AG10803 (cell line): ENCODE measurements at regions not wholly inside any gene's neighbourhood (a gene's known extent, or its start where the extent isn't known, plus 50 kb on each side); places are given as distances from the start of the nearest gene placed in this dataset.

Source experiments
- DNase-seq: peaks from one replicate; pipeline ENCODE4 v3.0.0; 2010; ENCODE audit warnings: low read depth
- H3K4me3 ChIP-seq: 2 replicates; pipeline ENCODE4 v1.5.1; 2011; ENCODE audit warnings: mild to moderate bottlenecking, low read length, control low read depth
- TF ChIP-seq, protein P1 (sequence below): conservative IDR thresholded peaks from 2 replicates; pipeline ENCODE4 v1.5.1; 2011; ENCODE audit warnings: mild to moderate bottlenecking, low read length, control low read depth, inconsistent platforms

- DNase-seq, result no peak
- TF ChIP-seq, protein P1, sequence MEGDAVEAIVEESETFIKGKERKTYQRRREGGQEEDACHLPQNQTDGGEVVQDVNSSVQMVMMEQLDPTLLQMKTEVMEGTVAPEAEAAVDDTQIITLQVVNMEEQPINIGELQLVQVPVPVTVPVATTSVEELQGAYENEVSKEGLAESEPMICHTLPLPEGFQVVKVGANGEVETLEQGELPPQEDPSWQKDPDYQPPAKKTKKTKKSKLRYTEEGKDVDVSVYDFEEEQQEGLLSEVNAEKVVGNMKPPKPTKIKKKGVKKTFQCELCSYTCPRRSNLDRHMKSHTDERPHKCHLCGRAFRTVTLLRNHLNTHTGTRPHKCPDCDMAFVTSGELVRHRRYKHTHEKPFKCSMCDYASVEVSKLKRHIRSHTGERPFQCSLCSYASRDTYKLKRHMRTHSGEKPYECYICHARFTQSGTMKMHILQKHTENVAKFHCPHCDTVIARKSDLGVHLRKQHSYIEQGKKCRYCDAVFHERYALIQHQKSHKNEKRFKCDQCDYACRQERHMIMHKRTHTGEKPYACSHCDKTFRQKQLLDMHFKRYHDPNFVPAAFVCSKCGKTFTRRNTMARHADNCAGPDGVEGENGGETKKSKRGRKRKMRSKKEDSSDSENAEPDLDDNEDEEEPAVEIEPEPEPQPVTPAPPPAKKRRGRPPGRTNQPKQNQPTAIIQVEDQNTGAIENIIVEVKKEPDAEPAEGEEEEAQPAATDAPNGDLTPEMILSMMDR, result no peak
- H3K4me3 ChIP-seq, result no peak overlapping the region
These were observed 56.1 kb upstream of the TMEM132D start for GRCh38 chr12:129959889-129960288.

DNA sequence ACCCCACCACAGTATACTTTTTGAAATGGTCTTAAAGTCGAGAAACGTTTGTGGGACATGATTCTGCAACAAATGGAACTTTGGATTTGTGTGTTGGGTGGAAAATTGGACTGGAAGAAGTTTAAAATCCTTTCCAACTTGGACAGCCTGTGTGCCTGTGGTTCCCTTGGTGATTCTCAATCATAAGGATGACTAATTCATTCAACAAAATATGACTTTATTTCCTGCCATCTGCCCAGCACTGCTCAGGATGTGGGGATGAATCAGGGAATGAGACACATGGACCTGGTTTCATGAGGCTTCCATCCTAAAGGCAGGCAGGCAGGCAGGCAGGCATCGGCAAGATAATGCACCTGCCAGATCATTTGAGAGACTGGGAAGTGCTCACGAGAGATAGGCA is 57.3 kb upstream of the TMEM132D start:
- TF ChIP-seq, protein P1, result no peak
- no peak for DNase-seq
- no peak overlapping the region for H3K4me3 ChIP-seq

- no peak for DNase-seq
- TF ChIP-seq, protein P1, result no peak
- H3K4me3 ChIP-seq, result no peak overlapping the region
These were observed 58.0 kb upstream of the TMEM132D start for GRCh38 chr12:129961856-129962255.

DNA sequence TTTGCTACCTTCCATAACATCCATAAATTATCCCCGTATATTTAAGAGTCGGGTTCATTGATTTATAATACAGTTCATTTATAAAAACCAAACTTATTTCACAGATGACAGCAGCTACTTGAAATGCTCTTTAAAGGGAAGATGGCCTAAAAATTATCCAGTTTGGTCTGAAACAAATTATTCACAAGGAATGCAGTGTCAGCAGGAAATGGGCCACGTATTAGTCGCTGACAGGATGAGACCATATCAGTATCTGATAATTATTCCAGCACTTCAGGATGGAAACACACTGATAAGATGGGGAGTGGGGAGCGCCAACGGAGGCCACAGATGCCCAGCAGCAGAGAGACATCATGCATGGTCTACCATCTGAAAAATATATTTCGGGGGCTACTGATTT is 60.5 kb upstream of the TMEM132D start:
- TF ChIP-seq, protein P1, result no peak
- H3K4me3 ChIP-seq, result no peak overlapping the region
- no peak for DNase-seq

- DNase-seq, result no peak
- TF ChIP-seq, protein P1, result no peak
- no peak overlapping the region for H3K4me3 ChIP-seq
These were observed 61.1 kb upstream of the TMEM132D start for GRCh38 chr12:129964826-129965457.

DNA sequence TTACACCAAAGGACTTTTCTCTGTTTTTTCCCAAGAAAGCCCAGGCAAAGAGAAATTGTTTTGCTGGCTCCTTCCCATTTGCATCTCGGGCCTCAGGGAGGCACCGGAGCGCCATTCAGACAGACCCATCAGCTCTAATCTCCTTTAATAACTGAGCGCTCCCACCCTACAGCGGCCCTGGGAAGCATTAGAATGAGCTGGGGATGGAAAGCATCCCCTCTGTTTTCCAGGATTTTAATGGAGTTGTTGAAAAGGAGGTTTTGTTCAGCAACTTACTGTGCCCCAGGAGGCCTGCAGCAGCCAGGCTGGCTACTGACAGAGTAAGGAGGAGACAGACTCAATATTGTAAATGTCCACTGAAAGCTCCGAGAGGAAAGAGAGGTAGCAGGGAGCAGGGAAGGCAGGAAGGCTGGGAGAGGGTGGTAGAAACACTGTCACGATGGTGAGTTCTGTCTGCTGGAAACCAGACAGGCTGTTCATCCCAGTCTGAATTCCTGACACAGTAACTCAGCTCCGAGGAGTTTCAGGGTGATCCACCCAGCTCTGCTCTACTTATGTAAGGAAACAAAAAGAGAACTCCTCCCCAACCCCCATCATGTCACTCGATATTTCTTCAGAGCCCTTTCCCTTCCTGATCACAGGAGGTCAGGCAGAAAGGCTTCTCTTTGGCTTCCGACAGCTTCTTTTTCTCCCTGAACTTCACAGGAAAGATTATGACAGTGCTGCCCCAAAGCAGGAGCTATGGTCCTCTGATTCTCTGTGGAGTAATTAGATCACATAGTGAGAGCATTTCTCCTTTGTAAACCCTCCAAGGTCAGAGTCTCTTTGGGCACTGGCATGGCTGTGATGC is 62.5 kb upstream of the TMEM132D start:
- TF ChIP-seq, protein P1, result no peak
- no peak overlapping the region for H3K4me3 ChIP-seq
- no peak for DNase-seq

DNA sequence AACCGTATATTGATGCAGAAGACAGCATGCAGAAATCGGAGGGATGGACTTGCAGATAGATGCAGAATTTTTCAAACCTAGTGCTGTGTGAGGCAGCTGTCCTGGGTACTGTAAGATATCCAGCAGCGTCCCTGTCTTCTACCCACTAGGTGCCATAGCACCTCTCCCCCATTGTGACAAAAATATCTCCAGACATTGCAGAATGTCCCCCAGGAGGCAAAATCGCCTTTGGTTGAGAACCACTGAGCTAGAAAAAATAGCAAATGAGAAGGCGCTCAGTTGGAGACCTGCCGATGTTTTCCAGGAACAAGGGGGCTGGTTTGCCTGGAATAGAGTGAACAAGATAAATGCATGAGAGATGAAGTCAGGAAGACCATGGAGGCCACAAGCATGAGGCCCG is 67.9 kb upstream of the TMEM132D start:
- H3K4me3 ChIP-seq, result no peak overlapping the region
- no peak for DNase-seq
- TF ChIP-seq, protein P1, result no peak
